Smooth muscle cell (in vitro differentiated cells): ENCODE measurements at regions not wholly inside any gene's neighbourhood (a gene's known extent, or its start where the extent isn't known, plus 50 kb on each side); places are given as distances from the start of the nearest gene placed in this dataset.

Experiments
- DNase-seq: peaks from one replicate; lab custom pipeline; 2025; ENCODE audit not compliant: unreplicated experiment; lab: John Stamatoyannopoulos, UW
- H2AFZ ChIP-seq: fragments of 200-600 bp; sonication (generic); 2 replicates; pipeline ENCODE4 v1.6.0; 2016; ENCODE audit warnings: antibody characterized with exemption, low read depth, mild to moderate bottlenecking
- H3F3A ChIP-seq: fragments of 200-600 bp; sonication (generic); 2 replicates; pipeline ENCODE4 v1.6.0; 2017; ENCODE audit warnings: antibody characterized with exemption, low read depth
- H3K27ac ChIP-seq: fragments of 200-600 bp; sonication (generic); 2 replicates; pipeline ENCODE4 v1.5.1; 2016; ENCODE audit warnings: low read depth, mild to moderate bottlenecking
- H3K27me3 ChIP-seq: fragments of 200-600 bp; sonication (generic); 2 replicates; pipeline ENCODE4 v1.6.1; 2016; ENCODE audit warnings: low read depth, mild to moderate bottlenecking
- H3K36me3 ChIP-seq: fragments of 200-600 bp; sonication (generic); 2 replicates; pipeline ENCODE4 v1.5.1; 2016; ENCODE audit warnings: low read depth
- H3K4me1 ChIP-seq: fragments of 200-600 bp; sonication (generic); 2 replicates; pipeline ENCODE4 v1.5.1; 2016; ENCODE audit warnings: low read depth
- H3K4me2 ChIP-seq: fragments of 200-600 bp; sonication (generic); 2 replicates; pipeline ENCODE4 v1.6.0; 2016; ENCODE audit warnings: mild to moderate bottlenecking
- H3K4me3 ChIP-seq: fragments of 200-600 bp; sonication (generic); 2 replicates; pipeline ENCODE4 v1.5.1; 2016; ENCODE audit warnings: mild to moderate bottlenecking
- H3K79me2 ChIP-seq: fragments of 200-600 bp; sonication (generic); 2 replicates; pipeline ENCODE4 v1.6.0; 2016; ENCODE audit warnings: low read depth, mild to moderate bottlenecking
- H3K9ac ChIP-seq: fragments of 200-600 bp; sonication (generic); 2 replicates; pipeline ENCODE4 v1.6.0; 2016; ENCODE audit warnings: low read depth
- H3K9me3 ChIP-seq: fragments of 200-600 bp; sonication (generic); replicated peaks from 2 replicates; pipeline ENCODE4 v1.5.1; 2016; ENCODE audit warnings: low read depth
- H4K20me1 ChIP-seq: fragments of 200-600 bp; sonication (generic); 2 replicates; pipeline ENCODE4 v1.6.0; 2016; ENCODE audit warnings: low read depth
- CTCF ChIP-seq: fragments of 200-600 bp; sonication (generic); IDR thresholded peaks from 2 replicates; pipeline ENCODE4 v1.5.1; 2017; ENCODE audit warnings: borderline replicate concordance, mild to moderate bottlenecking, antibody characterized with exemption; ENCODE audit not compliant: insufficient read depth, poor library complexity, severe bottlenecking
- WGBS: methylation state at CpG from one replicate; pipeline ENCODE4 v1.1.7; 2016; ENCODE audit warnings: low lambda C conversion rate; 5-methylcytosine and 5-hydroxymethylcytosine counted together

GRCh38 chr1:187682112-187682511, 853.4 kb downstream of the PLA2G4A start:
- no peaks in the 10 kb centered on the region for H4K20me1 ChIP-seq
- H3K27ac ChIP-seq = peak overlapping the region; percentile 100
- no peaks in the 10 kb centered on the region for H3K9me3 ChIP-seq
- peak overlapping the region; percentile 80 for H3K4me2 ChIP-seq
- no peaks in the 10 kb centered on the region for H3K36me3 ChIP-seq
- 83% methylated on average over 2 of the region's 2 CpGs for WGBS
- H2AFZ ChIP-seq = peak overlapping the region; percentile 10
- no peak for TF ChIP-seq CTCF
- peaks cover 30% of the 10 kb centered on the region for H3K4me1 ChIP-seq
- H3K4me3 ChIP-seq = no peak overlapping the region
- H3K27me3 ChIP-seq = no peaks in the 10 kb centered on the region
- peak overlapping the region; percentile 90 for H3K9ac ChIP-seq
- H3K79me2 ChIP-seq = no peaks in the 10 kb centered on the region
- peaks cover 3% of the 10 kb centered on the region for H3F3A ChIP-seq
- DNase-seq = no peak

- Histone ChIP-seq H3K36me3 (no peaks in the 10 kb centered on the region), H3K4me3 (no peak overlapping the region), H3K4me2 (peak overlapping the region; percentile 75), H3K9me3 (no peaks in the 10 kb centered on the region), H4K20me1 (no peaks in the 10 kb centered on the region), H2AFZ (peak overlapping the region; percentile 56), H3F3A (peaks cover 3% of the 10 kb centered on the region), H3K4me1 (peaks cover 22% of the 10 kb centered on the region), H3K27me3 (no peaks in the 10 kb centered on the region), H3K27ac (peak overlapping the region; percentile 98), H3K79me2 (no peaks in the 10 kb centered on the region), H3K9ac (peak overlapping the region; percentile 81)
- TF ChIP-seq CTCF = no peak
- DNase-seq = no peak
Measured at GRCh38 chr1:187685333-187685732, 856.6 kb downstream of the PLA2G4A start.

- H3K4me2 ChIP-seq = no peak overlapping the region
- H3K9me3 ChIP-seq = no peaks in the 10 kb centered on the region
- H3K27ac ChIP-seq = peak overlapping the region; percentile 23
- H3K9ac ChIP-seq = no peak overlapping the region
- no peaks in the 10 kb centered on the region for H3K27me3 ChIP-seq
- H3K79me2 ChIP-seq = no peaks in the 10 kb centered on the region
- DNase-seq = no peak
- no peak overlapping the region for H3K4me3 ChIP-seq
- H3K36me3 ChIP-seq = no peaks in the 10 kb centered on the region
- no peak for TF ChIP-seq CTCF
- H3K4me1 ChIP-seq = peaks cover 10% of the 10 kb centered on the region
- H3F3A ChIP-seq = peaks cover 3% of the 10 kb centered on the region
- H2AFZ ChIP-seq = peak overlapping the region; percentile 44
- H4K20me1 ChIP-seq = no peaks in the 10 kb centered on the region
Measured at GRCh38 chr1:187689129-187689528, 860.4 kb downstream of the PLA2G4A start.

- H3K79me2 ChIP-seq = no peaks in the 10 kb centered on the region
- no peak overlapping the region for H2AFZ ChIP-seq
- 45% methylated on average over 2 of the region's 2 CpGs for WGBS
- peak overlapping the region; percentile 77 for H3K27ac ChIP-seq
- H3K9ac ChIP-seq = no peak overlapping the region
- H3K4me1 ChIP-seq = no peaks in the 10 kb centered on the region
- no peak for DNase-seq
- H3K36me3 ChIP-seq = no peaks in the 10 kb centered on the region
- H3F3A ChIP-seq = no peaks in the 10 kb centered on the region
- no peak for TF ChIP-seq CTCF
- no peak overlapping the region for H3K4me3 ChIP-seq
- peak overlapping the region; percentile 23 for H3K4me2 ChIP-seq
- H3K9me3 ChIP-seq = no peaks in the 10 kb centered on the region
- H4K20me1 ChIP-seq = no peaks in the 10 kb centered on the region
- no peaks in the 10 kb centered on the region for H3K27me3 ChIP-seq
Measured at GRCh38 chr1:187691439-187691838, 862.7 kb downstream of the PLA2G4A start.
